IMR-90 (cell line): ENCODE measurements at regions not wholly inside any gene's neighbourhood (a gene's known extent, or its start where the extent isn't known, plus 50 kb on each side); places are given as distances from the start of the nearest gene placed in this dataset.

Experiments used
- ATAC-seq: fragments of 200-7000 bp; cut with Tn5 transposase; 2 replicates; pipeline ENCODE4 v1.9.1; 2020; ENCODE audit warnings: low read depth, mild to moderate bottlenecking, moderate library complexity
- BruUV-seq: library from RNA; stranded (reverse); fragments of 400-500 nt; replicated peaks from 2 replicates; lab custom pipeline; 2021; lab: Mats Ljungman, UMichigan
- CTCF ChIA-PET: fragments of 300-600 bp; formaldehyde crosslinking; extraction: SDS; loops from one replicate; lab custom pipeline; 2021; ENCODE audit warnings: antibody characterized with exemption; lab: Yijun Ruan, JAX
- POLR2A ChIA-PET: fragments of 300-600 bp; sonication (Branson Sonifier 250); formaldehyde crosslinking; loops from one replicate; lab custom pipeline; 2022; ENCODE audit warnings: antibody characterized with exemption; ENCODE audit not compliant: unreplicated experiment; lab: Charles Lee
- DNase-seq: peaks from one replicate; pipeline ENCODE4 v3.0.0; 2013
- H2AFZ ChIP-seq: replicated peaks from 2 replicates; pipeline ENCODE3; 2013; ENCODE audit warnings: low read length, mild to moderate bottlenecking; ENCODE audit not compliant: poor library complexity
- H2AK5ac ChIP-seq: 2 replicates; pipeline ENCODE4 v1.6.1; 2013; ENCODE audit warnings: low read depth, low read length, inconsistent platforms
- H2AK9ac ChIP-seq: replicated peaks from 2 replicates; pipeline ENCODE3; 2013; ENCODE audit warnings: mild to moderate bottlenecking, low read depth, low read length, moderate library complexity; ENCODE audit not compliant: poor library complexity
- H2BK120ac ChIP-seq: 2 replicates; pipeline ENCODE4 v1.6.1; 2013; ENCODE audit warnings: low read depth, low read length, inconsistent platforms
- H2BK15ac ChIP-seq: 3 replicates; pipeline ENCODE4 v1.6.1; 2013; ENCODE audit warnings: low read depth, low read length, inconsistent platforms
- H2BK20ac ChIP-seq: 2 replicates; pipeline ENCODE4 v1.6.1; 2013; ENCODE audit warnings: low read depth, mild to moderate bottlenecking, inconsistent platforms, low read length, moderate library complexity
- H2BK5ac ChIP-seq: 2 replicates; pipeline ENCODE4 v1.6.1; 2013; ENCODE audit warnings: mild to moderate bottlenecking, low read depth, low read length, inconsistent platforms; ENCODE audit not compliant: poor library complexity, severe bottlenecking
- H3K14ac ChIP-seq: replicated peaks from 2 replicates; pipeline ENCODE4 v1.6.1; 2013; ENCODE audit warnings: low read depth, low read length, inconsistent platforms
- H3K18ac ChIP-seq: 2 replicates; pipeline ENCODE4 v1.6.1; 2013; ENCODE audit warnings: low read depth, low read length, control low read depth
- H3K23ac ChIP-seq: 2 replicates; pipeline ENCODE4 v1.6.1; 2013; ENCODE audit warnings: low read depth, low read length, inconsistent platforms
- H3K27ac ChIP-seq: 2 replicates; pipeline ENCODE4 v1.5.1; 2013; ENCODE audit warnings: mild to moderate bottlenecking, control low read depth, low read length; ENCODE audit not compliant: insufficient read depth
- H3K27me3 ChIP-seq: 2 replicates; pipeline ENCODE4 v1.6.1; 2013; ENCODE audit warnings: low read length; ENCODE audit not compliant: control insufficient read depth, insufficient read depth
- H3K36me3 ChIP-seq: 2 replicates; pipeline ENCODE4 v1.6.1; 2013; ENCODE audit warnings: low read length, mixed read lengths; ENCODE audit not compliant: control insufficient read depth, insufficient read depth
- H3K4ac ChIP-seq: 2 replicates; pipeline ENCODE4 v1.6.1; 2013; ENCODE audit warnings: low read depth, low read length, inconsistent platforms
- H3K4me1 ChIP-seq: 2 replicates; pipeline ENCODE4 v1.6.1; 2013; ENCODE audit warnings: low read length, mixed read lengths; ENCODE audit not compliant: control insufficient read depth, insufficient read depth
- H3K4me2 ChIP-seq: 2 replicates; pipeline ENCODE4 v1.6.1; 2013; ENCODE audit warnings: low read depth, mild to moderate bottlenecking, control low read depth, low read length, moderate library complexity
- H3K4me3 ChIP-seq: 2 replicates; pipeline ENCODE4 v1.5.1; 2013; ENCODE audit warnings: low read depth, mild to moderate bottlenecking, control low read depth, low read length, moderate library complexity; ENCODE audit not compliant: insufficient read depth
- H3K56ac ChIP-seq: 2 replicates; pipeline ENCODE4 v1.6.1; 2013; ENCODE audit warnings: low read length, inconsistent platforms; ENCODE audit not compliant: insufficient read depth; ENCODE audit errors: extremely low read depth
- H3K79me1 ChIP-seq, 2 experiments: 2 replicates each; pipeline ENCODE4 v1.6.1; 2013; ENCODE audit warnings: low read length in 2 of 2, inconsistent platforms in 1 of 2, low read depth in 1 of 2
- H3K9ac ChIP-seq: 2 replicates; pipeline ENCODE4 v1.6.1; 2013; ENCODE audit warnings: low read depth, low read length, control low read depth
- H3K9me1 ChIP-seq: 2 replicates; pipeline ENCODE4 v1.6.1; 2013; ENCODE audit warnings: low read length, inconsistent platforms; ENCODE audit not compliant: insufficient read depth
- H3K9me3 ChIP-seq: 2 replicates; pipeline ENCODE4 v1.6.1; 2013; ENCODE audit warnings: low read length; ENCODE audit not compliant: control insufficient read depth, insufficient read depth
- H4K20me1 ChIP-seq: 2 replicates; pipeline ENCODE4 v1.6.1; 2013; ENCODE audit warnings: low read length, inconsistent platforms; ENCODE audit not compliant: insufficient read depth
- H4K5ac ChIP-seq: 2 replicates; pipeline ENCODE4 v1.6.1; 2013; ENCODE audit warnings: mild to moderate bottlenecking, low read depth, low read length, control low read depth
- H4K8ac ChIP-seq, 2 experiments: 2 replicates each; pipeline ENCODE4 v1.6.1; 2013; ENCODE audit warnings: low read depth in 2 of 2, low read length in 2 of 2, control low read depth in 1 of 2, inconsistent platforms in 1 of 2
- H4K91ac ChIP-seq: 2 replicates; pipeline ENCODE4 v1.6.1; 2013; ENCODE audit warnings: low read depth, low read length, inconsistent platforms; ENCODE audit not compliant: insufficient read depth
- BHLHE40 ChIP-seq: fragments of 150-350 bp; IDR thresholded peaks from 2 replicates; pipeline ENCODE4 v1.6.1; 2016; ENCODE audit warnings: mild to moderate bottlenecking, low read depth, low read length
- CEBPB ChIP-seq: IDR thresholded peaks from 2 replicates; pipeline ENCODE4 v1.6.1; 2012; ENCODE audit warnings: low read depth, low read length, improper control_type of control experiment
- MAZ ChIP-seq: IDR thresholded peaks from 2 replicates; pipeline ENCODE4 v1.6.1; 2012; ENCODE audit warnings: low read depth, mild to moderate bottlenecking, low read length, improper control_type of control experiment, moderate library complexity, borderline replicate concordance
- POLR2A ChIP-seq: IDR thresholded peaks from 2 replicates; pipeline ENCODE4 v1.6.1; 2012; ENCODE audit warnings: mild to moderate bottlenecking, low read depth, low read length
- WGBS, 2 experiments: methylation state at CpG; one replicate each; pipeline versions ENCODE4 v1.1.5 to v1.1.7; 2013; ENCODE audit warnings: missing lambda C conversion rate in 2 of 2; ENCODE audit not compliant: insufficient read length in 1 of 2; ENCODE audit errors: extremely low coverage in 2 of 2; 5-methylcytosine and 5-hydroxymethylcytosine counted together
- dilution Hi-C: fragments of 300-500 bp; cut with HindIII; formaldehyde crosslinking; loops from one replicate; pipeline ENCODE4 v1.14.3; 2018; ENCODE audit warnings: low sequenced_read_pairs; ENCODE audit not compliant: unreplicated experiment
- in situ Hi-C: fragments of 300-500 bp; cut with MboI; formaldehyde crosslinking; loops from 3 replicates; pipeline ENCODE4 v1.14.3; 2019; ENCODE audit warnings: low sequenced_read_pairs, inconsistent platforms, mixed read lengths
- intact Hi-C: fragments of 100-400 bp; cut with micrococcal nuclease; formaldehyde crosslinking; loops from 2 replicates; pipeline ENCODE4 v1.10.0; 2022

DNA sequence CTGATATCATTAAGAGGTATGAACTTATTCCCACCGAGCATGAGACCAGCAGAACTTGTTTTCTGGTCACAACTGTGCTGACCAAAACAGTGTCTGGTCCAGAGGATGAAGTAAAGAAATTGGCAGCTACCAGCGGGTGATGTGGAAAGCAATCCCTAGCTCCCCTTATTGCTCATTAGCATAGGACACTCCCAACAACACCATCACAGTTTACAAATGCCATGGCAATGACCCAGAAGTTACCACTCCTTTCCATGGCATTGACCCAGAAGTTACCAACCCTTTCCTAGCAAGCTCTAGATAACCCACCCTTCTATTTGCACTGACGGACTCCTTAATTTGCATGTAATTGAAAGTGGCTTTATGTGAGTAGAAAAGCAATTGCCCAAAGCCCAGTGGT, 1856.1 kb downstream of the OLFM4 start:
- Histone ChIP-seq H3K36me3 (no peaks in the 10 kb centered on the region), H2BK20ac (no peak overlapping the region), H3K9me1 (no peaks in the 10 kb centered on the region), H3K79me1 (no peaks in the 10 kb centered on the region), H2BK15ac (no peak overlapping the region), H3K27ac (no peak overlapping the region), H3K4ac (no peak overlapping the region), H3K4me2 (no peak overlapping the region), H3K9ac (no peak overlapping the region), H3K4me3 (no peak overlapping the region), H4K8ac (no peak overlapping the region), H3K27me3 (no peaks in the 10 kb centered on the region), H3K23ac (no peak overlapping the region), H3K4me1 (no peaks in the 10 kb centered on the region), H2AK5ac (no peak overlapping the region), H3K9me3 (peaks cover 12% of the 10 kb centered on the region), H3K14ac (no peak overlapping the region), H2AK9ac (no peak overlapping the region), H4K20me1 (no peaks in the 10 kb centered on the region), H4K5ac (no peak overlapping the region), H2BK120ac (no peak overlapping the region), H2BK5ac (no peak overlapping the region), H4K91ac (no peak overlapping the region), H3K56ac (no peak overlapping the region), H3K18ac (no peak overlapping the region), H2AFZ (no peak overlapping the region)
- BruUV-seq = no TSS peak
- TF ChIP-seq POLR2A = no peak
- no peak for TF ChIP-seq CEBPB
- no peak for TF ChIP-seq MAZ
- no peak for TF ChIP-seq BHLHE40
- ChIA-PET CTCF (no interaction called here), POLR2A (no interaction called here)
- dilution Hi-C loops (no loop called here), in situ Hi-C loops (no loop called here), intact Hi-C loops (no loop called here)
- ATAC-seq (no peak), DNase-seq (no peak)
- no CpG with 5 or more reads among the region's 3 CpGs for WGBS, 2 experiments
